ENCODE measurements at regions not wholly inside any gene's neighbourhood (a gene's known extent, or its start where the extent isn't known, plus 50 kb on each side); places are given as distances from the start of the nearest gene placed in this dataset.
"Not testable (repeated sequence)": the region's sequence is repeated elsewhere in the genome, so short reads cannot be mapped to it uniquely, and the experiment has no call there.

DNA sequence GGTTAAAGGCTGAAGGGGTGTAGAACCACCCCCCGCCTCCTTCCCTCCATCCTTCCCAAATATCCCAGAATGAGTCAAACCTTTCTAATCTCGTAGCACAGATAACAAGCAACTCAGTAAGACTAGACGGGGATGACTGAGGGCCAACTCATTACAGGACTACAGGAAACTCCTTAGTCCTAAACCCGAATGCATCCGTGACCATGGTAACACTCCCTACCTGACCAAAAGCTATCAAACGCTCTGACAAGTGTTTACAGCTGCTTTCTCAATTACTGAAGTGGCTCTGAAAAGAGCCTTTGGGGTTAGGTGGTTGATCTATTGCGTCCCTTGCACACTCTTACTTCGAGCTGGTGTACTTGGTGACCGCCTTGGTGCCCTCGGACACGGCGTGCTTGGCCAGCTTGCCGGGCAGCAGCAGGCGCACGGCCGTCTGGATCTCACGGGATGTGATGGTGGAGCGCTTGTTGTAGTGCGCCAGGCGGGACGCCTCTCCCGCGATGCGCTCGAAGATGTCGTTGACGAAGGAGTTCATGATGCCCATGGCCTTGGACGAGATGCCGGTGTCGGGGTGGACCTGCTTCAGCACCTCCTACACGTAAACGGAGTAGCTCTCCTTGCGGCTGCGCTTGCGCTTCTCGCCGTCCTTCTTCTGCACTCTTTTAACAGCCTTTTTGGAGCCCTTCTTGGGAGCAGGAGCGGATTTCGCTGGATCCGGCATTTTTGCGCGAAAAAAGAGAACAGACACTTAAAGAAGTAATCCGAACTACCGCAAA is 67.4 kb downstream of the FAM72B start:
- DNase-seq (ENCODE audit: low read depth): not testable (repeated sequence)

DNA sequence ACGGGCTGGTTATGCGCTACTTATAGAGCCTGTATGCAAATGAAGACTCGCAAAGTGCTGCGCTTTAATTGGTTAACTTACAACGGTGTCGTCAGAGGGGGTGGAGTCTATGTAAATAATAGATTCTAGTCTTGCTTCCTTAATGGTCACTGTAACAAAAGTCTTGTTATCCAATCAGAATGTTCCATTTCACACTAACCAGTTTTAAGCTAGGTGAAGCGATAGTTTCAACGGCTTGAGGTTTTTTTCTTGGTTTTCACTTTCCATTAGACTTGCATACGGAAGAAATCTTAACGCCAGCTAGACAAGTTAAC is 66.9 kb downstream of the FAM72B start:
- not testable (repeated sequence) for DNase-seq (ENCODE audit: low read depth)

DNA sequence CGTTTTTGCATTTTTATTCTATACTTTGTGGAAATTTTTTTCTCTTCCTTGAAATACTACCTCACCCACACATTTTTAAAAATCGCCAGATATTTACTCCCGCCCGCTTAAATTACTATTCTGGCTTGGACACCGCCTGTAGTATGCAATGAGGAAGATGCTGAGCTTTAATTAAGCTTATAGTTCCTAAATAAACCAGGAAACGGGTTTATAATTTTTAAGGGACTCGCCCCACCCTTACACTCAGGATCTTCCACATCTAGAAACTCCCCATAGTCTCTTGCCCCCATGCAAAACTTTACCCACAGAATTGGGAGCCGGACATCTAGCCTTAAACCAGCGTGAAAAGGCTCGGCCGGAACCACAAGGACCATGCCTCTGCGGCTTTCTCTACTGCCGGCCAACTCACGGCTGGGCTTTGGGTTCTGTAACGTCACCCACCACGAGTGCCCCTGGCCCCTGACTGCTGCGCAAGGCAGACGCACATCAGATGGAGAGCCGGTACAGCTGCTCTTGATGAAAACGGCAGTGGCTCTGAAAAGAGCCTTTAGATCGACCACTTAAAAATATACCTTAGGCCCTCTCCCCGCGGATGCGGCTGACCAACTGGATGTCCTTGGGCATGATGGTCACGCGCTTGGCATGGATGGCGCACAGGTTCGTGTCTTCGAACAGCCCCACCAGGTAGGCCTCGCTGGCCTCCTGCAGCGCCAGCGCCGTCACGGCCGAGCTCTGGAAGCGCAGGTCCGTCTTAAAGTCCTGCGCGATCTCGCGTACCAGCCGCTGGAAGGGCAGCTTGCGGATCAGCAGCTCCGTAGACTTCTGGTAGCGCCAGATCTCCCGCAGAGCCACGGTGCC is 66.3 kb downstream of the FAM72B start:
- not testable (repeated sequence) for DNase-seq (ENCODE audit: low read depth)
